Keratinocyte (primary cell): ENCODE measurements at regions not wholly inside any gene's neighbourhood (a gene's known extent, or its start where the extent isn't known, plus 50 kb on each side); places are given as distances from the start of the nearest gene placed in this dataset.

ENCODE experiments used
- DNase-seq: peaks from one replicate; pipeline ENCODE4 v3.0.0-alpha.2; 2011; ENCODE audit warnings: low read depth, missing footprints, low spot score
- FAIRE-seq: peaks from 2 replicates; lab custom pipeline; 2011; peaks lifted over from hg19 to GRCh38; lab: Jason Lieb, UNC
- H2AFZ ChIP-seq: 2 replicates; pipeline ENCODE4 v1.6.0; 2012; ENCODE audit warnings: low read length, control low read depth, inconsistent platforms; ENCODE audit not compliant: control insufficient read depth
- H3K27ac ChIP-seq: 2 replicates; pipeline ENCODE4 v1.5.1; 2011; ENCODE audit warnings: low read length; ENCODE audit not compliant: control insufficient read depth, insufficient read depth
- H3K27me3 ChIP-seq: 3 replicates; pipeline ENCODE4 v1.6.0; 2011; ENCODE audit warnings: low read length; ENCODE audit not compliant: control insufficient read depth, insufficient read depth; ENCODE audit errors: extremely low read depth
- H3K36me3 ChIP-seq, 2 experiments: 2 replicates in 1 of 2; 3 replicates in 1 of 2; pipeline ENCODE4 v1.5.1; 2011; ENCODE audit warnings: low read length in 2 of 2, mild to moderate bottlenecking in 1 of 2; ENCODE audit not compliant: control insufficient read depth in 2 of 2, insufficient read depth in 2 of 2; ENCODE audit errors: extremely low read depth in 1 of 2
- H3K4me1 ChIP-seq: 3 replicates; pipeline ENCODE4 v1.5.1; 2011; ENCODE audit warnings: low read length; ENCODE audit not compliant: control insufficient read depth, insufficient read depth; ENCODE audit errors: extremely low read depth
- H3K4me2 ChIP-seq: 3 replicates; pipeline ENCODE4 v1.6.0; 2011; ENCODE audit warnings: low read depth, low read length; ENCODE audit not compliant: control insufficient read depth, insufficient read depth; ENCODE audit errors: extremely low read depth
- H3K4me3 ChIP-seq, 3 experiments: fragments of 200-600 bp in 1 of 3; sonication (generic) in 1 of 3; 2 replicates in 2 of 3; 3 replicates in 1 of 3; pipeline ENCODE4 v1.5.1; 2011 to 2016; ENCODE audit warnings: low read length in 3 of 3, mild to moderate bottlenecking in 3 of 3, control low read depth in 2 of 3, inconsistent platforms in 1 of 3, low read depth in 1 of 3, mixed read lengths in 1 of 3, mixed run types in 1 of 3, moderate library complexity in 1 of 3; ENCODE audit not compliant: control insufficient read depth in 2 of 3, insufficient read depth in 2 of 3; ENCODE audit errors: extremely low read depth in 1 of 3
- H3K79me2 ChIP-seq: 2 replicates; pipeline ENCODE4 v1.6.0; 2012; ENCODE audit warnings: low read length; ENCODE audit not compliant: control insufficient read depth, insufficient read depth
- H3K9ac ChIP-seq: 3 replicates; pipeline ENCODE4 v1.6.0; 2011; ENCODE audit warnings: low read length; ENCODE audit not compliant: control insufficient read depth, insufficient read depth; ENCODE audit errors: extremely low read depth
- H3K9me1 ChIP-seq: 3 replicates; pipeline ENCODE4 v1.6.0; 2011; ENCODE audit warnings: low read length; ENCODE audit not compliant: control insufficient read depth, insufficient read depth; ENCODE audit errors: extremely low read depth
- H3K9me3 ChIP-seq: 2 replicates; pipeline ENCODE4 v1.5.1; 2012; ENCODE audit warnings: low read depth, low read length; ENCODE audit not compliant: control insufficient read depth
- H4K20me1 ChIP-seq: 3 replicates; pipeline ENCODE4 v1.6.0; 2011; ENCODE audit warnings: low read length; ENCODE audit not compliant: control insufficient read depth, insufficient read depth; ENCODE audit errors: extremely low read depth
- EZH2 ChIP-seq: IDR thresholded peaks from one replicate; pipeline ENCODE4 v1.6.1; 2012; ENCODE audit warnings: inconsistent platforms, mild to moderate bottlenecking, low read length, moderate library complexity
- dilution Hi-C: fragments of 300-500 bp; cut with MboI; formaldehyde crosslinking; loops from one replicate; pipeline ENCODE4 v1.7.0; 2020; ENCODE audit warnings: low sequenced_read_pairs; ENCODE audit not compliant: extremely low pct_ligation_motif_present
- TF ChIP-seq, protein P1 (sequence below), 3 experiments: IDR thresholded peaks in 1 of 3; conservative IDR thresholded peaks in 1 of 3; optimal IDR thresholded peaks in 1 of 3; 2 replicates in 2 of 3; 3 replicates in 1 of 3; pipeline versions ENCODE3 to v1.5.1; 2011; ENCODE audit warnings: low read length in 3 of 3, mild to moderate bottlenecking in 3 of 3, moderate library complexity in 2 of 3, control low read depth in 1 of 3, inconsistent platforms in 1 of 3; ENCODE audit not compliant: insufficient read depth in 2 of 3; ENCODE audit errors: extremely low read depth in 1 of 3

DNA sequence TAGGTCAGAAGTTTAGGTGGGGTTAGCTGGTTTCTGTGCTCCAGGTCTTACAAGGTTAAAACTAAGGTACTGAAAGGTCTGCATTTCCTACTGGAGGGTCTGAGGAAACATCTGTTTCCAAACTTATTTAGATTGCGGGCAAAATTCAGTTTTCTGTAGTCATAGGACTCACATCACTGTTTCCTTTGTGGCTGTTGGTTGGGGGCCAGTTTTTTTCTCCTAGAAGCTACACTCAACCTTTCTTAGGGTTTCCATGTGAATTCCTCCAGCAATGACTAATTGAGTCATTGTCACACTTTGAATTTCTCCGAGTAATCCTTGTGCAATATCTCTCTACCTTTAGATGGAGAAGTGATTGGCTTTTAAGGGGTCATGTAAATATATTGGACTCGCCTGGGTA lies 773.4 kb upstream of the SLITRK1 start:
- Histone ChIP-seq H3K4me1 (no peaks in the 10 kb centered on the region), H3K9ac (no peak overlapping the region), H4K20me1 (no peaks in the 10 kb centered on the region), H3K9me1 (no peaks in the 10 kb centered on the region), H3K4me2 (no peak overlapping the region), H3K79me2 (no peaks in the 10 kb centered on the region), H3K27me3 (no peaks in the 10 kb centered on the region), H3K36me3 (no peaks in the 10 kb centered on the region), H2AFZ (no peak overlapping the region), H3K4me3 (no peak overlapping the region), H3K27ac (no peak overlapping the region), H3K9me3 (no peaks in the 10 kb centered on the region)
- FAIRE-seq: no peak
- DNase-seq: no peak
- TF ChIP-seq EZH2: no peak
- TF ChIP-seq, protein P1, sequence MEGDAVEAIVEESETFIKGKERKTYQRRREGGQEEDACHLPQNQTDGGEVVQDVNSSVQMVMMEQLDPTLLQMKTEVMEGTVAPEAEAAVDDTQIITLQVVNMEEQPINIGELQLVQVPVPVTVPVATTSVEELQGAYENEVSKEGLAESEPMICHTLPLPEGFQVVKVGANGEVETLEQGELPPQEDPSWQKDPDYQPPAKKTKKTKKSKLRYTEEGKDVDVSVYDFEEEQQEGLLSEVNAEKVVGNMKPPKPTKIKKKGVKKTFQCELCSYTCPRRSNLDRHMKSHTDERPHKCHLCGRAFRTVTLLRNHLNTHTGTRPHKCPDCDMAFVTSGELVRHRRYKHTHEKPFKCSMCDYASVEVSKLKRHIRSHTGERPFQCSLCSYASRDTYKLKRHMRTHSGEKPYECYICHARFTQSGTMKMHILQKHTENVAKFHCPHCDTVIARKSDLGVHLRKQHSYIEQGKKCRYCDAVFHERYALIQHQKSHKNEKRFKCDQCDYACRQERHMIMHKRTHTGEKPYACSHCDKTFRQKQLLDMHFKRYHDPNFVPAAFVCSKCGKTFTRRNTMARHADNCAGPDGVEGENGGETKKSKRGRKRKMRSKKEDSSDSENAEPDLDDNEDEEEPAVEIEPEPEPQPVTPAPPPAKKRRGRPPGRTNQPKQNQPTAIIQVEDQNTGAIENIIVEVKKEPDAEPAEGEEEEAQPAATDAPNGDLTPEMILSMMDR (optimal IDR thresholded peaks at IDR 0.05 in 1 of 3, IDR thresholded peaks at IDR 0.05 in 1 of 3, conservative IDR thresholded peaks at IDR 0.05 in 1 of 3; ENCODE audit: extremely low read depth in 1 of 3, insufficient read depth in 2 of 3, low read length in 3 of 3): no peak
- dilution Hi-C loops: no loop called here

DNA sequence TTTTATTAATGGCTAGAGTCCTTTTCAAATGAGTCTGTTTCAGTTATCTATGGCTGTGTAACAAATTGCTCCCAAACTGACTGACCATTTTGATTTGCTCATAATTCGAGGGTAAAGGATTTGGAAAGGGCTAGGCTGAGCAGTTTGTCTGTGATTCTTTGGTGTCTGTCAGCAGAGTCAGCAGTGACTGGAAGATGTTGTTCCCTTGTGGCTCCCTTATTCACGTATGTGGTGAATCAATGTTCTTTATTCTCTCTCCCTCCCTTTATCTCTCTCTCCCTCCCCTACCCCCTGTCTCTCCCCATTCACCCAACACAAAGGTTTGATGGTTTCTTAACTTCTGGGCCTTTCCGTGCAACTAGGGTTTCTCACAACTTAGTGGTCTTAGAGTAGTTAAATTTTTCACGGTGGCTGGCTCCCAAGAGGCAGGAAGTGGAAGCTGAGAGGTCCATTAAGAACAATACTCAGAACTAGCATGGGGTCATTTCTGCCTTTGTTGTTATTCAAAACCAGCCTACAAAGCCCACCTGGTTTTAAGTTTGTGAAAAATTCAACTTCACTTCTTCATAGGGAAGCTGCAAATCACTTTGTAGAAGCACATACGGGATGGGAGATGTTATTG lies 772.5 kb upstream of the SLITRK1 start:
- FAIRE-seq (no peak), DNase-seq (no peak)
- no peak overlapping the region for H3K9ac ChIP-seq
- H3K4me3 ChIP-seq: no peak overlapping the region
- H3K9me1 ChIP-seq: no peaks in the 10 kb centered on the region
- H3K27me3 ChIP-seq: no peaks in the 10 kb centered on the region
- no peaks in the 10 kb centered on the region for H3K79me2 ChIP-seq
- TF ChIP-seq EZH2: no peak
- TF ChIP-seq, protein P1 (optimal IDR thresholded peaks at IDR 0.05 in 1 of 3, IDR thresholded peaks at IDR 0.05 in 1 of 3, conservative IDR thresholded peaks at IDR 0.05 in 1 of 3; ENCODE audit: extremely low read depth in 1 of 3, insufficient read depth in 2 of 3, low read length in 3 of 3): no peak
- no peak overlapping the region for H3K4me2 ChIP-seq
- dilution Hi-C loops: no loop called here
- H4K20me1 ChIP-seq: no peaks in the 10 kb centered on the region
- no peaks in the 10 kb centered on the region for H3K9me3 ChIP-seq
- no peaks in the 10 kb centered on the region for H3K36me3 ChIP-seq
- peaks cover 3% of the 10 kb centered on the region for H3K4me1 ChIP-seq
- H3K27ac ChIP-seq: no peak overlapping the region
- H2AFZ ChIP-seq: no peak overlapping the region
